CD4-positive, alpha-beta T cell (primary cell): ENCODE measurements at regions not wholly inside any gene's neighbourhood (a gene's known extent, or its start where the extent isn't known, plus 50 kb on each side); places are given as distances from the start of the nearest gene placed in this dataset.

ENCODE experiments used
- ATAC-seq: fragments of 200-7000 bp; cut with Tn5 transposase; one replicate; pipeline ENCODE4 v1.10.0; 2022; ENCODE audit warnings: mild to moderate bottlenecking; ENCODE audit not compliant: poor library complexity
- CTCF ChIA-PET: fragments of 350-600 bp; sonication (Branson Sonifier 250); formaldehyde crosslinking; loops from one replicate; lab custom pipeline; 2021; ENCODE audit warnings: antibody characterized with exemption, inconsistent platforms; lab: Charles Lee
- POLR2A ChIA-PET: fragments of 350-600 bp; sonication (Branson Sonifier 250); formaldehyde crosslinking; loops from one replicate; lab custom pipeline; 2021; ENCODE audit warnings: antibody characterized with exemption, inconsistent platforms; lab: Charles Lee
- DNase-seq, 14 experiments: peaks; one replicate each; pipeline ENCODE4 v3.0.0-alpha.2; 2013 to 2020; ENCODE audit warnings: mixed read lengths in 2 of 14
- H3K27ac ChIP-seq, 2 donors: one replicate each; pipeline versions ENCODE4 v1.5.1 to v1.7.0; 2013; ENCODE audit warnings: low read length in 2 of 2, low read depth in 1 of 2, mild to moderate bottlenecking in 1 of 2
- H3K27me3 ChIP-seq, 2 experiments: 1 replicate in 1 of 2; 2 replicates in 1 of 2; pipeline versions ENCODE4 v1.6.1 to v1.7.0; 2013; ENCODE audit warnings: low read length in 2 of 2, control low read depth in 1 of 2, mild to moderate bottlenecking in 1 of 2, moderate library complexity in 1 of 2; ENCODE audit not compliant: insufficient read depth in 2 of 2, control insufficient read depth in 1 of 2
- H3K36me3 ChIP-seq: one replicate; pipeline ENCODE4 v1.6.1; 2013; ENCODE audit warnings: low read length, control low read depth; ENCODE audit not compliant: insufficient read depth
- H3K4me1 ChIP-seq: one replicate; pipeline ENCODE4 v1.6.1; 2013; ENCODE audit warnings: low read length, control low read depth; ENCODE audit not compliant: insufficient read depth
- H3K4me3 ChIP-seq: one replicate; pipeline ENCODE4 v1.5.1; 2013; ENCODE audit warnings: mild to moderate bottlenecking, low read length, moderate library complexity
- H3K9me3 ChIP-seq, 2 experiments: 1 replicate in 1 of 2; 2 replicates in 1 of 2; pipeline versions ENCODE4 v1.6.1 to v1.7.0; 2013; ENCODE audit warnings: low read length in 2 of 2, mild to moderate bottlenecking in 2 of 2, control low read depth in 1 of 2, moderate library complexity in 1 of 2; ENCODE audit not compliant: control insufficient read depth in 1 of 2, insufficient read depth in 1 of 2
- H3K27ac Mint-ChIP-seq: one replicate; pipeline ENCODE4 v1.8.0; 2020; ENCODE audit warnings: mixed read lengths
- H3K27me3 Mint-ChIP-seq: one replicate; pipeline ENCODE4 v1.8.0; 2021; ENCODE audit warnings: mixed read lengths
- H3K36me3 Mint-ChIP-seq: one replicate; pipeline ENCODE4 v1.8.0; 2021; ENCODE audit warnings: low read depth, mixed read lengths
- H3K4me1 Mint-ChIP-seq: one replicate; pipeline ENCODE4 v1.8.0; 2021; ENCODE audit warnings: low read depth, mixed read lengths
- H3K4me3 Mint-ChIP-seq: one replicate; pipeline ENCODE4 v1.8.0; 2020; ENCODE audit warnings: mild to moderate bottlenecking, mixed read lengths
- H3K9me3 Mint-ChIP-seq: one replicate; pipeline ENCODE4 v1.8.0; 2020; ENCODE audit warnings: mixed read lengths
- CTCF ChIP-seq: fragments of 200-600 bp; IDR thresholded peaks from one replicate; pipeline ENCODE4 v1.8.0; 2022; ENCODE audit warnings: antibody characterized with exemption, mild to moderate bottlenecking
- intact Hi-C, 2 experiments: fragments of 100-400 bp; cut with DNase I in 1 of 2; cut with micrococcal nuclease in 1 of 2; formaldehyde crosslinking; loops; one replicate each; pipeline versions ENCODE4 v1.15.1 to v1.9.0; 2023 to 2025; cut with DNase I, micrococcal nuclease

DNA sequence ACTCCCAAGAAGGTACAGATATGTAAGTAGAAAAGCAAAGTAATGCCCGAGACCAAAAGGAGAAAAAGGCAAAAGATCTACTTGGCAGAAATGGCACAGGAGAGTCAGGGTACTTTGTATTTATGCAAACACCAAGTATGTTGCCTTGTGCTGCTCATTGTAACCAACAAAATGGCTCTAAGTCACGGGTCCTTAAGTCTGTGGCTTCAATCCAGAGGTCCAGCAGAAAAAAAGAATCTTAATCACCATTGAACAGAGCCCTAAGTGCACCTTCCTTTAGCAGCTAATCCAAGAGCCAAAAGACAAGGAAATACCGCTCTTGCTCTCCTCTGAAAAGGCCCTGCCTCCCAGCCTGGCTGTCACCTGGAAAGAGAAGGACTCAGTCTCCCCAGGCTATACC is 324.9 kb upstream of the PPARGC1A start:
- Mint-ChIP-seq H3K4me3 (no peak overlapping the region), H3K9me3 (peaks cover 4% of the 10 kb centered on the region), H3K4me1 (no peaks in the 10 kb centered on the region), H3K27me3 (no peaks in the 10 kb centered on the region), H3K27ac (no peak overlapping the region), H3K36me3 (no peaks in the 10 kb centered on the region)
- H3K4me3 ChIP-seq: no peak overlapping the region
- H3K9me3 ChIP-seq: peaks cover 0 to 5% of the 10 kb centered on the region in 2 experiments
- H3K36me3 ChIP-seq: no peaks in the 10 kb centered on the region
- no peak overlapping the region for H3K27ac ChIP-seq
- ATAC-seq (no peak), DNase-seq (no peak)
- ChIA-PET POLR2A (no interaction called here), CTCF (no interaction called here)
- H3K4me1 ChIP-seq: no peaks in the 10 kb centered on the region
- intact Hi-C loops: no loop called here
- H3K27me3 ChIP-seq: no peaks in the 10 kb centered on the region
- TF ChIP-seq CTCF: no peak

DNA sequence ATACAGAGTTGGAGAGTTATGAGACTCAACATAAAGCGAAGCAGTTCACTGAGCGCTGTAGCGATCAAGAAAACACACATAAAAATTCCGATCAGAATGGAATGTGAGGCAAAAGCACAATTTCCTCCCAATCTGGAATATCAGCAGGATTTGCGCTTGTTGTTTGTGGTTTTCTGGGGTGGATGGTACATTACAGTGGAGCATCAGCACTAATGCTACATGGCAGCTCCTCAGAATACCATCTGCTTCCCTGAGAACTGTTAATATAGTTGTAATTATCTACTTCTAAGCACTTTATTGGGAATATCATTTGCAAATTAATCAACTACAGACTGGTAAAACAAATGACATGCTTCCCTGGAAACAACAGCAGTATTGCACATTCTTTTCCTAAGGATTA is 324.1 kb upstream of the PPARGC1A start:
- Histone ChIP-seq H3K9me3 (peaks cover 0 to 5% of the 10 kb centered on the region in 2 experiments), H3K27me3 (no peaks in the 10 kb centered on the region), H3K36me3 (no peaks in the 10 kb centered on the region), H3K27ac (no peak overlapping the region), H3K4me3 (no peak overlapping the region), H3K4me1 (no peaks in the 10 kb centered on the region)
- intact Hi-C loops: no loop called here
- H3K27me3 Mint-ChIP-seq: no peaks in the 10 kb centered on the region
- CTCF ChIA-PET: no interaction called here
- no peak overlapping the region for H3K4me3 Mint-ChIP-seq
- H3K36me3 Mint-ChIP-seq: no peaks in the 10 kb centered on the region
- no peak overlapping the region for H3K27ac Mint-ChIP-seq
- H3K9me3 Mint-ChIP-seq: peaks cover 8% of the 10 kb centered on the region
- no peak for TF ChIP-seq CTCF
- POLR2A ChIA-PET: no interaction called here
- no peak for DNase-seq
- ATAC-seq: no peak
- H3K4me1 Mint-ChIP-seq: no peaks in the 10 kb centered on the region

DNA sequence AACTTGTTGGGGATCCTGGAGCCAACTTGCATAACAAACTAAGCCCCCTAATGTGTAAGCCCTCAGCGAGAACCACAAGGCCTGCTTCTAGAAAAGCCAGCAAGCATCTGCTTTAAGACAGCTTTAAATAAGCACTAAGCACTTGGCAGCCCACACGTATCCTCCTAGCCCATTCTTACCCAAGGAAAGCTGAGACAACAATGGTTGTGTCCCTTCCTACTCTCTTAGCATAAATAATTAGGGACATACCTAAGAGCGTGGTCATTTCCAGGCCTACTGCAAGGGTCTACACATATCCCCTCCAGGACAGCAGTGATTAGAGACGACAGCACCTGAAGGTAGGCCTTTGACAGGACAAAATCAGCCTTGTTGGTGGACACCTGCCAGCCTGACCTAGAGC is 322.8 kb upstream of the PPARGC1A start:
- Mint-ChIP-seq H3K27me3 (no peaks in the 10 kb centered on the region), H3K27ac (no peak overlapping the region), H3K36me3 (no peaks in the 10 kb centered on the region), H3K9me3 (peaks cover 8% of the 10 kb centered on the region), H3K4me1 (no peaks in the 10 kb centered on the region), H3K4me3 (no peak overlapping the region)
- intact Hi-C loops: no loop called here
- Histone ChIP-seq H3K36me3 (no peaks in the 10 kb centered on the region), H3K4me1 (no peaks in the 10 kb centered on the region), H3K27ac (no peak overlapping the region), H3K4me3 (no peak overlapping the region), H3K9me3 (peaks cover 0 to 5% of the 10 kb centered on the region in 2 experiments), H3K27me3 (no peaks in the 10 kb centered on the region)
- no peak for ATAC-seq
- CTCF ChIA-PET: no interaction called here
- POLR2A ChIA-PET: no interaction called here
- no peak for TF ChIP-seq CTCF
- DNase-seq: no peak
